ENCODE measurements at regions not wholly inside any gene's neighbourhood (a gene's known extent, or its start where the extent isn't known, plus 50 kb on each side); places are given as distances from the start of the nearest gene placed in this dataset.

DNA sequence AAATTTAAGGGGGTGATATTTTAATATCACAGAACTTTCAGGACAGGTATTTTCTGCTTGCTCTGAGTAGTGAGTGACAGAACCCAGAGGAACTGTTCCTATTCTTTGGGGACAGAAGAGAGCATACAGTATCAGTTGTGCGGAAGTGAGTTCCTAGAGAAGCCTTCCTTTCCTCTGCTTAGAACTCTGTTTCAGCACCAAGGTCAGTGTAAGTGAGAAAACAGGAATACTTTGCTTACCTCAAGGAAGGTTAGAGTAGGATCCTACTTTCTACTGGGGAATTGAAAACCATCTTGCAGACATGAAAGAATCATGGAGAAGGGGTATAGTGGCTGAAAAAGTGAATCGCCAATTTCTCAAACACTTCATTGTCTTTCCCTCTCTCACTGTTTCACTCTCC, 542.4 kb downstream of the SQOR start:
- H3K27ac ChIP-seq (ENCODE audit: insufficient read length, low read depth, low read length) = no peak overlapping the region
- no CpG with 5 or more reads among the region's 2 CpGs for WGBS (ENCODE audit: extremely low coverage, insufficient read length, low lambda C conversion rate)
- no peak overlapping the region for H3K23ac ChIP-seq (ENCODE audit: insufficient read length, low read depth, low read length)
- H3K23me2 ChIP-seq (ENCODE audit: insufficient read length, low read depth, low read length, poor library complexity, severe bottlenecking) = no peaks in the 10 kb centered on the region
- H3K79me1 ChIP-seq (ENCODE audit: insufficient read depth, low read depth, low read length, poor library complexity, severe bottlenecking) = no peaks in the 10 kb centered on the region
- no peak overlapping the region for H3K14ac ChIP-seq (ENCODE audit: insufficient read depth, low read length)
- Mint-ChIP-seq H3K4me1 (no peaks in the 10 kb centered on the region), H3K27me3 (ENCODE audit: low read depth) (no peaks in the 10 kb centered on the region), H3K36me3 (ENCODE audit: insufficient read depth in 1 of 3, low read depth in 3 of 3) (peaks cover 0 to 8% (median under 1%) of the 10 kb centered on the region in 3 experiments; a peak in 3 of 7 replicates), H3K4me3 (no peak overlapping the region), H3K27ac (no peak overlapping the region), H3K9me3 (peaks cover 25 to 49% of the 10 kb centered on the region in 2 experiments)
- no peak overlapping the region for H3K4me2 ChIP-seq (ENCODE audit: insufficient read depth, insufficient read length, low read length)
- H3K4ac ChIP-seq (ENCODE audit: low read depth, low read length) = no peak overlapping the region
- H2BK20ac ChIP-seq (ENCODE audit: low read depth, low read length, poor library complexity, severe bottlenecking) = no peak overlapping the region
- H4K91ac ChIP-seq (ENCODE audit: insufficient read length, low read depth, low read length) = no peak overlapping the region
- H2AFZ ChIP-seq (ENCODE audit: low read length) = no peak overlapping the region
- H2AK5ac ChIP-seq (ENCODE audit: insufficient read length, low read length) = no peak overlapping the region
- no peaks in the 10 kb centered on the region for H4K20me1 ChIP-seq (ENCODE audit: control insufficient read depth, insufficient read depth, insufficient read length)
- H3T11ph ChIP-seq (ENCODE audit: low read length) = no peak overlapping the region
- no peak for DNase-seq
- H2BK120ac ChIP-seq (ENCODE audit: low read depth, low read length, poor library complexity, severe bottlenecking) = no peak overlapping the region
- H3K18ac ChIP-seq (ENCODE audit: insufficient read length, low read depth, low read length) = no peak overlapping the region
- H3K9me3 ChIP-seq (ENCODE audit: control insufficient read depth, low read depth, low read length) = no peaks in the 10 kb centered on the region
- no peak overlapping the region for H2BK15ac ChIP-seq (ENCODE audit: low read depth, low read length)
- H3K79me2 ChIP-seq (ENCODE audit: insufficient read depth, low read length) = no peaks in the 10 kb centered on the region
- no peaks in the 10 kb centered on the region for H3K4me1 ChIP-seq (ENCODE audit: insufficient read depth, low read length)
- H2BK12ac ChIP-seq (ENCODE audit: insufficient read length, low read depth, low read length) = no peak overlapping the region
- TF ChIP-seq, protein P1, sequence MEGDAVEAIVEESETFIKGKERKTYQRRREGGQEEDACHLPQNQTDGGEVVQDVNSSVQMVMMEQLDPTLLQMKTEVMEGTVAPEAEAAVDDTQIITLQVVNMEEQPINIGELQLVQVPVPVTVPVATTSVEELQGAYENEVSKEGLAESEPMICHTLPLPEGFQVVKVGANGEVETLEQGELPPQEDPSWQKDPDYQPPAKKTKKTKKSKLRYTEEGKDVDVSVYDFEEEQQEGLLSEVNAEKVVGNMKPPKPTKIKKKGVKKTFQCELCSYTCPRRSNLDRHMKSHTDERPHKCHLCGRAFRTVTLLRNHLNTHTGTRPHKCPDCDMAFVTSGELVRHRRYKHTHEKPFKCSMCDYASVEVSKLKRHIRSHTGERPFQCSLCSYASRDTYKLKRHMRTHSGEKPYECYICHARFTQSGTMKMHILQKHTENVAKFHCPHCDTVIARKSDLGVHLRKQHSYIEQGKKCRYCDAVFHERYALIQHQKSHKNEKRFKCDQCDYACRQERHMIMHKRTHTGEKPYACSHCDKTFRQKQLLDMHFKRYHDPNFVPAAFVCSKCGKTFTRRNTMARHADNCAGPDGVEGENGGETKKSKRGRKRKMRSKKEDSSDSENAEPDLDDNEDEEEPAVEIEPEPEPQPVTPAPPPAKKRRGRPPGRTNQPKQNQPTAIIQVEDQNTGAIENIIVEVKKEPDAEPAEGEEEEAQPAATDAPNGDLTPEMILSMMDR (conservative IDR thresholded peaks at IDR 0.05) = no peak
- no peak overlapping the region for H3K9ac ChIP-seq (ENCODE audit: extremely low read depth, insufficient read length, low read length)
- H2BK5ac ChIP-seq (ENCODE audit: insufficient read length, low read length) = no peak overlapping the region
- no peak overlapping the region for H4K5ac ChIP-seq (ENCODE audit: insufficient read length, low read depth, low read length)
- H3K27me3 ChIP-seq (ENCODE audit: insufficient read depth, low read length) = no peaks in the 10 kb centered on the region
- H4K8ac ChIP-seq (replicated peaks; ENCODE audit: insufficient read length, low read depth, low read length) = no peak overlapping the region
- H3K56ac ChIP-seq (ENCODE audit: insufficient read length, low read depth, low read length) = no peak overlapping the region

All from H9 (cell line).